Mucosa of descending colon (tissue), 3 donors: ENCODE measurements at regions not wholly inside any gene's neighbourhood (a gene's known extent, or its start where the extent isn't known, plus 50 kb on each side); places are given as distances from the start of the nearest gene placed in this dataset.

Source experiments
- ATAC-seq: fragments of 200-7000 bp; cut with Tn5 transposase; one replicate; pipeline ENCODE4 v1.9.1; 2020; ENCODE audit warnings: mild to moderate bottlenecking, moderate library complexity
- DNase-seq, 3 donors: peaks; one replicate each; pipeline ENCODE4 v3.0.0-alpha.2; 2020
- H3K36me3 ChIP-seq: fragments of 200-600 bp; one replicate; pipeline ENCODE4 v1.8.0; 2021; ENCODE audit warnings: low read depth, mild to moderate bottlenecking
- H3K4me1 ChIP-seq: fragments of 200-600 bp; one replicate; pipeline ENCODE4 v1.8.0; 2021; ENCODE audit warnings: low read depth, mild to moderate bottlenecking
- H3K4me3 ChIP-seq: fragments of 200-600 bp; one replicate; pipeline ENCODE4 v1.8.0; 2021; ENCODE audit warnings: mild to moderate bottlenecking
- H3K9me3 ChIP-seq: fragments of 200-600 bp; one replicate; pipeline ENCODE4 v1.8.0; 2021; ENCODE audit warnings: mild to moderate bottlenecking
- CTCF ChIP-seq: fragments of 200-600 bp; IDR thresholded peaks from one replicate; pipeline ENCODE4 v1.8.0; 2022; ENCODE audit warnings: antibody characterized with exemption, mild to moderate bottlenecking
- intact Hi-C, 2 donors: fragments of 100-400 bp; cut with DNase I in 1 of 2; cut with micrococcal nuclease in 1 of 2; formaldehyde crosslinking; loops; one replicate each; pipeline versions ENCODE4 v1.11.0 to v1.11.1; 2022; cut with DNase I, micrococcal nuclease
- donor health status: DM: no; HTN: no; CAD: no; lungs with moderate emphysema.
- donor health status: DM: no; HTN: no; CAD: no.
- donor health status: DM: no; HTN: yes; CAD: no.

GRCh38 chr5:171635561-171636245, 149.9 kb upstream of the SMIM23 start:
- no peak for ATAC-seq
- H3K9me3 ChIP-seq: no peaks in the 10 kb centered on the region
- H3K4me1 ChIP-seq: no peaks in the 10 kb centered on the region
- H3K4me3 ChIP-seq: no peak overlapping the region
- no peak for TF ChIP-seq CTCF
- intact Hi-C loops: no loop called here
- DNase-seq: no peak
- H3K36me3 ChIP-seq: no peaks in the 10 kb centered on the region

GRCh38 chr5:171637811-171638210, 147.8 kb upstream of the SMIM23 start:
- H3K4me3 ChIP-seq: no peak overlapping the region
- ATAC-seq (no peak), DNase-seq (no peak)
- intact Hi-C loops: no loop called here
- no peaks in the 10 kb centered on the region for H3K9me3 ChIP-seq
- TF ChIP-seq CTCF: no peak
- no peaks in the 10 kb centered on the region for H3K4me1 ChIP-seq
- no peaks in the 10 kb centered on the region for H3K36me3 ChIP-seq

DNA sequence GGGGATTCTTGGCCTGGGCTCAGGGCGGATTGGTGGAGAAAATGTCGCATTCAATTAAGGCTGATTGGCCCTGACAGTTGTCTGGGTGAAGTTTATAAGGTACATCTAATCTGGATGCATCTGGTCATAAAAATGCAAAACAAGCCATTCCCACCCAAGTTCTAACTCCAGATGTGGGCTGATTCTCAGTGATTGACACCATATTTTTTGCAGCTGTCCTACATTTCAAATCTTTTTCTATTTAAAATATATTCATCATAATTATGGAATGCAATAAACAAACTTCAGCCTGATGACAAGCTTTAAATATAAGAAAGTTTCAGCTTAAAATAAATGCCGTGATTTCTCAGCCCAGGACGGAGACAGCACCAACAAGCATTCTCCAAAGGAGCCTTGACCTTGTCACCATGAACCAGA, 146.4 kb upstream of the SMIM23 start:
- Histone ChIP-seq H3K9me3 (no peaks in the 10 kb centered on the region), H3K4me1 (no peaks in the 10 kb centered on the region), H3K36me3 (no peaks in the 10 kb centered on the region), H3K4me3 (no peak overlapping the region)
- no peak for TF ChIP-seq CTCF
- ATAC-seq (no peak), DNase-seq (no peak)
- intact Hi-C loops: no loop called here

DNA sequence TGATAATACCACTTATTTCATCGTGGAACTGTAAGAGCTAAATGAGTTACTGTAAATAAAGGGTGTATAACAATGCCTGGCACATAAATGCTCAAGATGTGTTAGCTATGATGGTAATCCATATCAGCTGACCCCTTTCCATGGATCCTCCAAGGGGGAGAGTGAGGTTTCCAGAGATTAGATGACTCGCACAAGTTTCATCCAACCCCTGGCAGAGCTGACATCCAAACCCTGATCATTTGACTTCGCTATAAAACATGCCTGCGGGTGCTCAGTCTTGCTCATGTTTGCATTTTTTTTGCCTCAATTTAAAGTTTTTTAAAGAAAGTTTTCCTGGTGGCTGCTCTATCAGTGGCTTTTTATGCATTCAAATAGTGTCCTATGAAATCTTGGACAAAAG, 145.7 kb upstream of the SMIM23 start:
- H3K4me3 ChIP-seq: no peak overlapping the region
- ATAC-seq: no peak
- intact Hi-C loops: no loop called here
- H3K4me1 ChIP-seq: no peaks in the 10 kb centered on the region
- no peaks in the 10 kb centered on the region for H3K36me3 ChIP-seq
- TF ChIP-seq CTCF: no peak
- no peak for DNase-seq
- H3K9me3 ChIP-seq: no peaks in the 10 kb centered on the region

DNA sequence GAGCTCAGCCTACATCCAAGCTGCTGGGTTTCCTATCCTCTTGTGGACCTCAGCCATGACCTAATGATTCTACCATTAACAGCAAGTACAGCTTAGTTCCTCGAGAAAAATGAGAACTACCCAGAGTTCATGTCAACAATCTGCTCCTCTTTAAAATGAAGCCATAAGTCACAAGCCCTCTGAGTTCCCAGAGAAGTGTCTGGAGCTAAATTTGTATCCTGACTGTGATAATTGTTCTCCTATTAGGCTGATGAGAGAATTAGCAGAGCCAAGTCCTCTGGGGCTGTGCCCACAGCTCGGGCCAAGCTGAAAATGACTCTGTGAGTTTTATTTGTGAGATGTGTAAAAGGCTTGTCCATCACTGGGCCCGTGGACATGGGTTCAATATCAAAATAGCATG, 145.1 kb upstream of the SMIM23 start:
- intact Hi-C loops: no loop called here
- H3K9me3 ChIP-seq: no peaks in the 10 kb centered on the region
- TF ChIP-seq CTCF: no peak
- H3K36me3 ChIP-seq: no peaks in the 10 kb centered on the region
- H3K4me3 ChIP-seq: no peak overlapping the region
- DNase-seq (no peak), ATAC-seq (no peak)
- H3K4me1 ChIP-seq: no peaks in the 10 kb centered on the region

- intact Hi-C loops: no loop called here
- Histone ChIP-seq H3K4me1 (no peaks in the 10 kb centered on the region), H3K4me3 (no peak overlapping the region), H3K36me3 (no peaks in the 10 kb centered on the region), H3K9me3 (no peaks in the 10 kb centered on the region)
- no peak for DNase-seq
- TF ChIP-seq CTCF: no peak
- ATAC-seq: no peak
These were observed 143.7 kb upstream of the SMIM23 start for GRCh38 chr5:171641891-171642290.
